Neuronal stem cell (in vitro differentiated cells): ENCODE measurements at regions not wholly inside any gene's neighbourhood (a gene's known extent, or its start where the extent isn't known, plus 50 kb on each side); places are given as distances from the start of the nearest gene placed in this dataset.

Experiments used
- DNase-seq: peaks from one replicate; pipeline ENCODE4 v3.0.0-alpha.2; 2013; ENCODE audit warnings: low spot score
- H2AFZ ChIP-seq: one replicate; pipeline ENCODE4 v1.6.1; 2013; ENCODE audit warnings: mild to moderate bottlenecking, low read length, inconsistent platforms
- H2AK5ac ChIP-seq: 2 replicates; pipeline ENCODE4 v1.6.1; 2013; ENCODE audit warnings: low read depth, mild to moderate bottlenecking, inconsistent platforms, low read length, moderate library complexity, mixed read lengths
- H2BK120ac ChIP-seq: 2 replicates; pipeline ENCODE4 v1.6.1; 2013; ENCODE audit warnings: low read depth, mild to moderate bottlenecking, inconsistent platforms, low read length, moderate library complexity, mixed read lengths
- H2BK12ac ChIP-seq: one replicate; pipeline ENCODE4 v1.6.1; 2013; ENCODE audit warnings: low read length, inconsistent platforms
- H2BK15ac ChIP-seq: 2 replicates; pipeline ENCODE4 v1.6.1; 2013; ENCODE audit warnings: mild to moderate bottlenecking, low read length, inconsistent platforms, mixed read lengths
- H2BK5ac ChIP-seq: one replicate; pipeline ENCODE4 v1.6.1; 2013; ENCODE audit warnings: inconsistent platforms, mild to moderate bottlenecking, low read length, moderate library complexity
- H3K14ac ChIP-seq: one replicate; pipeline ENCODE4 v1.6.1; 2013; ENCODE audit warnings: low read length, inconsistent platforms
- H3K18ac ChIP-seq: 2 replicates; pipeline ENCODE4 v1.6.1; 2013; ENCODE audit warnings: low read length, inconsistent platforms
- H3K23ac ChIP-seq: 2 replicates; pipeline ENCODE4 v1.6.1; 2013; ENCODE audit warnings: low read depth, mild to moderate bottlenecking, mixed read lengths, low read length, inconsistent platforms; ENCODE audit not compliant: poor library complexity
- H3K27ac ChIP-seq: replicated peaks from 3 replicates; pipeline ENCODE4 v1.5.1; 2013; ENCODE audit warnings: low read length, inconsistent platforms
- H3K27me3 ChIP-seq, 3 experiments: 2 replicates each; pipeline ENCODE4 v1.6.1; 2013; ENCODE audit warnings: low read length in 3 of 3, mild to moderate bottlenecking in 2 of 3, inconsistent platforms in 1 of 3, low read depth in 1 of 3, mixed read lengths in 1 of 3, moderate library complexity in 1 of 3; ENCODE audit not compliant: control insufficient read depth in 3 of 3, insufficient read depth in 3 of 3
- H3K36me3 ChIP-seq, 2 donors: replicated peaks in 1 of 2; 2 replicates each; pipeline ENCODE4 v1.6.1; 2013; ENCODE audit warnings: low read length in 2 of 2; ENCODE audit not compliant: control insufficient read depth in 2 of 2, insufficient read depth in 2 of 2
- H3K4ac ChIP-seq: 2 replicates; pipeline ENCODE4 v1.6.1; 2013; ENCODE audit warnings: inconsistent platforms, mild to moderate bottlenecking, low read length, moderate library complexity
- H3K4me1 ChIP-seq, 2 donors: 1 replicate in 1 of 2; 2 replicates in 1 of 2; pipeline ENCODE4 v1.6.1; 2013; ENCODE audit warnings: low read length in 2 of 2, low read depth in 1 of 2; ENCODE audit not compliant: control insufficient read depth in 2 of 2, insufficient read depth in 1 of 2
- H3K4me2 ChIP-seq: one replicate; pipeline ENCODE4 v1.6.1; 2013; ENCODE audit warnings: mild to moderate bottlenecking, low read length, inconsistent platforms; ENCODE audit not compliant: insufficient read depth, poor library complexity, severe bottlenecking
- H3K4me3 ChIP-seq, 2 donors: 2 replicates each; pipeline ENCODE4 v1.5.1; 2013; ENCODE audit warnings: low read length in 2 of 2, mild to moderate bottlenecking in 2 of 2, inconsistent platforms in 1 of 2, moderate library complexity in 1 of 2
- H3K79me1 ChIP-seq: one replicate; pipeline ENCODE4 v1.6.1; 2013; ENCODE audit warnings: low read depth, mild to moderate bottlenecking, inconsistent platforms, low read length, moderate library complexity
- H3K9ac ChIP-seq: one replicate; pipeline ENCODE4 v1.6.1; 2013; ENCODE audit warnings: mild to moderate bottlenecking, low read depth, low read length, inconsistent platforms; ENCODE audit not compliant: poor library complexity
- H3K9me3 ChIP-seq, 2 donors: replicated peaks in 1 of 2; 2 replicates each; pipeline versions ENCODE3 to v1.6.1; 2013; ENCODE audit warnings: low read length in 2 of 2, mild to moderate bottlenecking in 2 of 2, inconsistent platforms in 1 of 2, low read depth in 1 of 2, mixed read lengths in 1 of 2, moderate library complexity in 1 of 2; ENCODE audit not compliant: control insufficient read depth in 2 of 2, insufficient read depth in 1 of 2
- H4K8ac ChIP-seq: one replicate; pipeline ENCODE4 v1.6.1; 2013; ENCODE audit warnings: low read depth, mild to moderate bottlenecking, inconsistent platforms, low read length, moderate library complexity
- H4K91ac ChIP-seq: one replicate; pipeline ENCODE4 v1.6.1; 2013; ENCODE audit warnings: low read length, low read depth, mild to moderate bottlenecking, inconsistent platforms; ENCODE audit not compliant: poor library complexity
- WGBS, 2 donors: extraction: QIAGEN DNeasy Blood & Tissue Kit; methylation state at CpG; one replicate each; pipeline ENCODE4 v1.1.7; 2013; ENCODE audit warnings: missing lambda C conversion rate in 2 of 2, mixed read lengths in 1 of 2; ENCODE audit not compliant: insufficient read length in 2 of 2, insufficient replicate concordance in 1 of 2; ENCODE audit errors: extremely low coverage in 2 of 2; 5-methylcytosine and 5-hydroxymethylcytosine counted together

DNA sequence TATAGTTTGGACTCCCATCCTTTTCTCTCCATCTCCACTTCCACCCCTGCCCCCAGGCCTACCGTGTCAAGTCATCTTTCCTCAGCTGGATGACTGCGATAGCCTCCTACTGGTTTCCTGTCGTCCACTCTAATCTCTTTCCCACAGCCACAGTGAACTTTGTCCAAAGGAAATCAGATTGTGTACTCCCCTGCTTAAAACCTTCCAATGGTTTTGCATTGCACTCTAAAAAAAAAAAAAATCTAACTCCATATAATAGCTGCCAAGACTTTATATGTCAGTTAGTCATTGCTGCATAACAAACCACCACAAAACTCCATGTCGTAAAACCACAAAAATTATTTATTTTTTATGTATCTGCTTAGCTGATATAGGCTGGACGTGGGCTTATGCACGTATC, 160.2 kb upstream of the CCDC68 start:
- Histone ChIP-seq H3K14ac (no peak overlapping the region), H2BK5ac (no peak overlapping the region), H4K91ac (no peak overlapping the region), H3K79me1 (no peaks in the 10 kb centered on the region), H3K4me1 (no peaks in the 10 kb centered on the region), H4K8ac (no peak overlapping the region), H2BK12ac (no peak overlapping the region), H3K18ac (no peak overlapping the region), H2BK15ac (no peak overlapping the region), H3K36me3 (no peaks in the 10 kb centered on the region), H3K9me3 (no peaks in the 10 kb centered on the region), H3K4me2 (no peak overlapping the region), H3K9ac (no peak overlapping the region), H3K4ac (no peak overlapping the region), H3K27me3 (no peaks in the 10 kb centered on the region), H3K4me3 (no peak overlapping the region), H3K23ac (no peak overlapping the region), H2AK5ac (no peak overlapping the region), H3K27ac (no peak overlapping the region), H2BK120ac (no peak overlapping the region), H2AFZ (no peak overlapping the region)
- WGBS, 2 donors: no CpG with 5 or more reads among the region's 6 CpGs
- DNase-seq: no peak

DNA sequence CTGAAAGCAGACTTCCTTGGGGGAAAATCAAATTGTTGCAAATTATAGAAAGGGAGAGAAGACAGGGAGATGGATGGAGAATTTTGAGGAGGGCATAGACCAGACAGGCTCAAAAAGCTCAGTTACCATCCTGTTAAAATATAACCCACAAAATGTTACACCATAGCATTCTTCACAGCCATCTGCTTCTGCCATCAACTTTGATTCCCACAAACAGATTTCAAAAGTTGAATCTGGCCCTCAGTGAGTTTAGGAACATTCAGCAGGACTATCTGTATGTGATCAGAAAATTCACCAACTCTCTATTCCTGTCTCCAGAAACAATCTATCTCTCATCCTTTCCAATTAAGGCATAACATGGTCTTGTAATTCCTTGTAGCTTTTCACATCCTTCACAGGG, 159.8 kb upstream of the CCDC68 start:
- Histone ChIP-seq H2AK5ac (no peak overlapping the region), H4K91ac (no peak overlapping the region), H3K23ac (no peak overlapping the region), H2BK120ac (no peak overlapping the region), H2BK15ac (no peak overlapping the region), H3K4me3 (no peak overlapping the region), H2BK12ac (no peak overlapping the region), H2AFZ (no peak overlapping the region), H3K4me2 (no peak overlapping the region), H3K36me3 (no peaks in the 10 kb centered on the region), H3K9me3 (no peaks in the 10 kb centered on the region), H3K27me3 (no peaks in the 10 kb centered on the region), H3K9ac (no peak overlapping the region), H3K14ac (no peak overlapping the region), H3K79me1 (no peaks in the 10 kb centered on the region), H3K4ac (no peak overlapping the region), H3K18ac (no peak overlapping the region), H4K8ac (no peak overlapping the region), H3K27ac (no peak overlapping the region), H3K4me1 (no peaks in the 10 kb centered on the region), H2BK5ac (no peak overlapping the region)
- no peak for DNase-seq

- H2BK5ac ChIP-seq: no peak overlapping the region
- no peaks in the 10 kb centered on the region for H3K4me1 ChIP-seq
- H4K91ac ChIP-seq: no peak overlapping the region
- H2BK120ac ChIP-seq: no peak overlapping the region
- H2BK12ac ChIP-seq: no peak overlapping the region
- no peak overlapping the region for H3K9ac ChIP-seq
- H3K36me3 ChIP-seq: no peaks in the 10 kb centered on the region
- H4K8ac ChIP-seq: no peak overlapping the region
- no peak overlapping the region for H3K4me3 ChIP-seq
- no peak overlapping the region for H2AFZ ChIP-seq
- no peak overlapping the region for H3K4ac ChIP-seq
- no CpG with 5 or more reads among the region's 3 CpGs for WGBS, 2 donors
- H3K27ac ChIP-seq: no peak overlapping the region
- no peak overlapping the region for H3K4me2 ChIP-seq
- no peak overlapping the region for H3K14ac ChIP-seq
- no peak overlapping the region for H3K18ac ChIP-seq
- no peak overlapping the region for H3K23ac ChIP-seq
- H3K79me1 ChIP-seq: no peaks in the 10 kb centered on the region
- H2BK15ac ChIP-seq: no peak overlapping the region
- H3K9me3 ChIP-seq: no peaks in the 10 kb centered on the region
- DNase-seq: no peak
- H2AK5ac ChIP-seq: no peak overlapping the region
- no peaks in the 10 kb centered on the region for H3K27me3 ChIP-seq
Measured at GRCh38 chr18:55116863-55117262, 157.6 kb upstream of the CCDC68 start.

DNA sequence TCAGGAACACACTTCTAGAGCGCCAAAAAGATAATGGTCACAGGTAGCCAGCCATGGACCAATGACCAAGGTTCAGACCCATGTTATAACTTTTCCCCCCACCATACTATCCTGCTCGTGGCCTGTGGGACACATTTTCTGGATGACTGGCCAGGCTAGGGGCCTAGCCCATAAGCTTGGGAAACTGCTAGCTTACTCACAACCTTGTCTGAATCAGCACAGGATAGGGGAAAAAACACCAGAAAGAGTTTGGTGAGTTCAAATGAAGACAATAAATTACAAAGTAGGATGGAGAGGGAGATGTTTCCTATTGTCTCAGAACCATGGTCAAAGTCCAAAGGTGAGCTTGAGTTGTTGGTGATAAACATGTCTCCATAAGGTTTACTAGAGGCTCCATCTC, 156.3 kb upstream of the CCDC68 start:
- Histone ChIP-seq H2BK5ac (no peak overlapping the region), H2BK120ac (no peak overlapping the region), H3K9me3 (no peaks in the 10 kb centered on the region), H3K23ac (no peak overlapping the region), H3K18ac (no peak overlapping the region), H3K4me3 (no peak overlapping the region), H2AFZ (no peak overlapping the region), H2BK15ac (no peak overlapping the region), H3K4me2 (no peak overlapping the region), H4K8ac (no peak overlapping the region), H3K79me1 (no peaks in the 10 kb centered on the region), H3K36me3 (no peaks in the 10 kb centered on the region), H3K4ac (no peak overlapping the region), H3K14ac (no peak overlapping the region), H3K4me1 (no peaks in the 10 kb centered on the region), H3K9ac (no peak overlapping the region), H2BK12ac (no peak overlapping the region), H2AK5ac (no peak overlapping the region), H3K27me3 (no peaks in the 10 kb centered on the region), H3K27ac (no peak overlapping the region), H4K91ac (no peak overlapping the region)
- no peak for DNase-seq
- WGBS, 2 donors: no CpG with 5 or more reads among the region's 2 CpGs
